ENCODE measurements at regions not wholly inside any gene's neighbourhood (a gene's known extent, or its start where the extent isn't known, plus 50 kb on each side); places are given as distances from the start of the nearest gene placed in this dataset.

DNA sequence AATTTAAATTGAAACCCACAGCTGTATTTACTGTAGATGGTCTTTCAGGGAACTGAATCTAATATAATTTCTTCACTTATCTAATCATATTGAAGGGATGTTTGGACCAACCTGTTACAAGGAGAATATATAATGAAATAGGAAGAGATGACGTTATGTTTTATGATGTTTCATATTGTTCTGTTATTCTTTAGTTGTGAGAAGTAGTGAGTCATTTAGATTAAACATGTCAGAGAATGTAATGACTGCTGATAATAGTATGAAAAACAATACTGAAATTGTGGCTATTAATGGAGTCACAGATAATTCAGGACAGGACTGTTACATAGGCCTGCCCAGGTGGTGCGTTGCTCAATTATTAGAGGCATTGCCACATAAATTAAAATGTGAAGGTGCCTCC is 1993.4 kb downstream of the EFNA5 start:
- no peak for DNase-seq (ENCODE audit: low spot score)
- TF ChIP-seq, protein P1, sequence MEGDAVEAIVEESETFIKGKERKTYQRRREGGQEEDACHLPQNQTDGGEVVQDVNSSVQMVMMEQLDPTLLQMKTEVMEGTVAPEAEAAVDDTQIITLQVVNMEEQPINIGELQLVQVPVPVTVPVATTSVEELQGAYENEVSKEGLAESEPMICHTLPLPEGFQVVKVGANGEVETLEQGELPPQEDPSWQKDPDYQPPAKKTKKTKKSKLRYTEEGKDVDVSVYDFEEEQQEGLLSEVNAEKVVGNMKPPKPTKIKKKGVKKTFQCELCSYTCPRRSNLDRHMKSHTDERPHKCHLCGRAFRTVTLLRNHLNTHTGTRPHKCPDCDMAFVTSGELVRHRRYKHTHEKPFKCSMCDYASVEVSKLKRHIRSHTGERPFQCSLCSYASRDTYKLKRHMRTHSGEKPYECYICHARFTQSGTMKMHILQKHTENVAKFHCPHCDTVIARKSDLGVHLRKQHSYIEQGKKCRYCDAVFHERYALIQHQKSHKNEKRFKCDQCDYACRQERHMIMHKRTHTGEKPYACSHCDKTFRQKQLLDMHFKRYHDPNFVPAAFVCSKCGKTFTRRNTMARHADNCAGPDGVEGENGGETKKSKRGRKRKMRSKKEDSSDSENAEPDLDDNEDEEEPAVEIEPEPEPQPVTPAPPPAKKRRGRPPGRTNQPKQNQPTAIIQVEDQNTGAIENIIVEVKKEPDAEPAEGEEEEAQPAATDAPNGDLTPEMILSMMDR (IDR thresholded peaks at IDR 0.05; ENCODE audit: extremely low read depth, missing control alignments) = no peak

- DNase-seq (ENCODE audit: low spot score) = no peak
- TF ChIP-seq, protein P1 (IDR thresholded peaks at IDR 0.05; ENCODE audit: extremely low read depth, missing control alignments) = no peak
These were observed 2000.1 kb downstream of the EFNA5 start for GRCh38 chr5:105670596-105670995.

GRCh38 chr5:105663671-105664070 is 2007.1 kb downstream of the EFNA5 start:
- DNase-seq (ENCODE audit: low spot score) = no peak
- TF ChIP-seq, protein P1 (IDR thresholded peaks at IDR 0.05; ENCODE audit: extremely low read depth, missing control alignments) = no peak

DNA sequence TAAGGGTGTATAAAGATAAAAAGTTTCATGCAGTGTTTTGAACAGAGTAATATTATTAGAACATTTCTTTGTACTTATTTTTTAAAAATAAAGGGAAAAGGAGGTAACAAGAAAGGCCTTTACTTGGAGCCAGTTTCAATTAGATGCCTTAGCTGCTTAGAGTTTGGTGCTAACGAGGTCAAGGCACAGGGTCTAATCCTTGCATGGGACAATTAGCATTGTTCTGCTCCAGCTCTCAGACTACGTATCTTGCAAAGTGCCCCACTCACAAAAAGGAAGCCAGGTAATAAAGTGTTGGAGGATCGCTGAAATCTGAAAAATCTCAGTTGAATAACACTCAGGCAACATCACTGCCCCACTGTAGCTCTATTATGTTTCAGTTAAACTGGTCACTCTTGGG is 2011.3 kb downstream of the EFNA5 start:
- no peak for DNase-seq (ENCODE audit: low spot score)
- TF ChIP-seq, protein P1 (IDR thresholded peaks at IDR 0.05; ENCODE audit: extremely low read depth, missing control alignments) = no peak

DNA sequence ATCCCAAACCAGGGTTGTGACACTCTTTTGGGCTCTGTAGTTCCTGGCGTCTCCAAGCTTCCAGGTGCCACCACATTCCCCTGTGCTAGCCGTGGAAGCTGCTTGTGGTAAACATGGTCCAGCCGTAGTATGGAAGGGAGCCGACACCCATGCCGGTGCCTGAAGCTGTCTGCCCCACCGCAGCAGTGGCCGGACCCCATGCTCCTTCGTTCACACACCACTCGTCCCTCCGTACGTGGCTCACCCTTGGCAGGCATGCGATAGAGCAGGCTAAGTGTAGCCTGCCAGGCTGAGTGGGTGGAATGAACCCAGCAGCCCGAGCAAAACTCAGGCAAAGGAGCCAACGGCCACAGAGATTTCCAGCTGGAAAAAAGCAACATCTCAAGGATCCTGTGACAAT is 2030.4 kb downstream of the EFNA5 start:
- DNase-seq (ENCODE audit: low spot score) = no peak
- TF ChIP-seq, protein P1 (IDR thresholded peaks at IDR 0.05; ENCODE audit: extremely low read depth, missing control alignments) = no peak

DNA sequence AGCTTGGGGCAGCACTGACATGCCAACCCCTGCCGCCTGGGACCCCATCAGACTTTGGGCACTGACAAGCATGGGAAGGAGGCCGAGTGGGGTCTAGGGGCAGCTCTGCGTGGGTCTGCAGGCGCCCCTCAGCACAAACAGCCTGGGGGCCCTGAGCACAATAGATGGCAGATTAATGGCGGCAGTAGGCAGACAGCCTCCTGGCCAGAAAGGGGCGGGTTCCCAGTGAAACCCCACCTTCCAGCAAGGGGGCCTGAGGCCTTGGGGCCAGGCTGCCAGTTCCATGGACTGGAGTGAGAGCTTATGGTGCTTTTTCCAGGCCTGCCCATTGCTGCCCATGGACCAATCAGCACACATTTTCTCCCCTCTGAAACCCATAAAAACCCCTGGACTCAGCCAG is 2031.2 kb downstream of the EFNA5 start:
- no peak for DNase-seq (ENCODE audit: low spot score)
- TF ChIP-seq, protein P1 (IDR thresholded peaks at IDR 0.05; ENCODE audit: extremely low read depth, missing control alignments) = no peak

GRCh38 chr5:105639068-105639467 is 2031.7 kb downstream of the EFNA5 start:
- no peak for DNase-seq (ENCODE audit: low spot score)
- TF ChIP-seq, protein P1 (IDR thresholded peaks at IDR 0.05; ENCODE audit: extremely low read depth, missing control alignments) = no peak
